ENCODE measurements at regions not wholly inside any gene's neighbourhood (a gene's known extent, or its start where the extent isn't known, plus 50 kb on each side); places are given as distances from the start of the nearest gene placed in this dataset.

DNA sequence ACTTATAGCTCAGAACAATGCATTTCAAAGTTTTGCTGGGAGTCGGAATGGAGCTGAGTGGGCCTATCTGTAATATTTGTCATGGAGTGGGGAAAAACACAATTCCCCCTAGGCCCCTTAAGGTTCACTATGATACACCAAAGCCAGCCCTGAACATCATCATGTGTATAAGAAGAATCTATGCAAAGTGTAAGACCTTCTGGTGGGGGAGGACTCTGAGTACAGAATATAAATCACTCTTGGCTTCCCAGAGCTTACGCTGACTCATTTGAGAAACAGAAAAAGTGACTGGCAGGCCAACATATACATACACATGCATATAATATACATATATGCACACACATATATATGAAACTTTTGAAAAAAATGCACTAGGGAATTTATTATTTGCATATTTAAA lies 54.1 kb upstream of the UBR2 start:
- POLR2A ChIA-PET = interaction anchor here (0.6 to 1.6 kb wide), 3 partner anchors 9 to 187 kb away, joined by 3 to 9 read pairs (median 7); no protein-coding TSS in a partner anchor
- H2AFZ ChIP-seq (ENCODE audit: low read depth, low read length) = no peak overlapping the region
- no peak for DNase-seq (ENCODE audit: extremely low read depth in 1 of 4, low spot score in 3 of 4)
- in situ Hi-C loops (cut with MboI) (no loop called here), intact Hi-C loops (cut with micrococcal nuclease) (no loop called here)
- no peaks in the 10 kb centered on the region for H3K79me2 ChIP-seq (ENCODE audit: control insufficient read depth, insufficient read depth, low read length)
- no peaks in the 10 kb centered on the region for H3K4me1 ChIP-seq (replicated peaks in 1 of 2; ENCODE audit: control insufficient read depth in 2 of 2, insufficient read depth in 2 of 2, low read length in 2 of 2)
- no peak overlapping the region for H3K4me3 ChIP-seq
- peaks cover 5 to 23% of the 10 kb centered on the region in 2 experiments; a peak in 3 of 5 replicates for H3K27me3 ChIP-seq (ENCODE audit: control insufficient read depth in 2 of 2, insufficient read depth in 2 of 2, low read length in 2 of 2)
- H3K27ac ChIP-seq (ENCODE audit: extremely low read depth, low read depth, low read length) = no peak overlapping the region
- H3K9me1 ChIP-seq (ENCODE audit: control insufficient read depth, insufficient read depth, low read length) = no peaks in the 10 kb centered on the region
- H4K20me1 ChIP-seq (replicated peaks; ENCODE audit: control insufficient read depth, insufficient read depth, low read length) = no peaks in the 10 kb centered on the region
- CTCF ChIA-PET (ENCODE audit: low intra/inter-chr PET ratio) = no interaction called here
- H3K36me3 ChIP-seq (ENCODE audit: control insufficient read depth, insufficient read depth, low read length) = no peaks in the 10 kb centered on the region
- no peak for ATAC-seq
- FAIRE-seq = no peak
- WGBS (ENCODE audit: insufficient coverage, low coverage, missing lambda C conversion rate) = 9% methylated on average over 2 of the region's 2 CpGs
- H3K4me2 ChIP-seq (ENCODE audit: insufficient read depth, low read length) = no peak overlapping the region
- no peaks in the 10 kb centered on the region for H3K9me3 ChIP-seq (replicated peaks; ENCODE audit: control insufficient read depth, insufficient read depth, low read depth, low read length)
- no peak overlapping the region for H3K9ac ChIP-seq (ENCODE audit: insufficient read depth in 1 of 2, low read depth in 2 of 2, low read length in 2 of 2)
- BruUV-seq (replicated peaks) = no TSS peak
- TF ChIP-seq ZNF133 (CRISPR knock-in tag; IDR thresholded peaks at IDR 0.05) (no peak), RAD51 (IDR thresholded peaks at IDR 0.05; ENCODE audit: borderline replicate concordance, low read depth) (no peak), STAG1 (CRISPR knock-in tag; IDR thresholded peaks at IDR 0.05; ENCODE audit: borderline replicate concordance) (no peak), NFXL1 (CRISPR knock-in tag; IDR thresholded peaks at IDR 0.05) (no peak), SMARCB1 (IDR thresholded peaks at IDR 0.05; ENCODE audit: insufficient read length, low read depth) (no peak), POLR2B (IDR thresholded peaks at IDR 0.05; ENCODE audit: low read depth, partially characterized antibody) (no peak), BMI1 (IDR thresholded peaks at IDR 0.05; ENCODE audit: low read length) (no peak), NFE2 (IDR thresholded peaks at IDR 0.05; ENCODE audit: low read depth) (peak; percentile 43), ZNF121 (CRISPR knock-in tag; conservative IDR thresholded peaks at IDR 0.05) (no peak), PURB (CRISPR knock-in tag; IDR thresholded peaks at IDR 0.05; ENCODE audit: low read depth) (no peak), BACH1 (tag; IDR thresholded peaks at IDR 0.05) (peak; percentile 31; the same call in 1 of the 2 replicates), ZBTB43 (CRISPR knock-in tag; IDR thresholded peaks at IDR 0.05) (no peak), SP1 (CRISPR knock-in tag; IDR thresholded peaks at IDR 0.05) (no peak), MEF2D (tag; conservative IDR thresholded peaks at IDR 0.05; ENCODE audit: low read depth) (no peak), ID3 (CRISPR knock-in tag; IDR thresholded peaks at IDR 0.05) (no peak), ID3 (tag; IDR thresholded peaks at IDR 0.05) (no peak), GATAD2B (IDR thresholded peaks at IDR 0.05; ENCODE audit: borderline replicate concordance) (no peak), SAFB (IDR thresholded peaks at IDR 0.05; ENCODE audit: borderline replicate concordance, low read depth, low read length) (no peak), SP2 (IDR thresholded peaks at IDR 0.05; ENCODE audit: extremely low read depth, low read depth, low read length, poor library complexity, severe bottlenecking) (no peak), FOSL1 (tag; conservative IDR thresholded peaks at IDR 0.05) (peak; percentile 55), ZNF583 (CRISPR knock-in tag; IDR thresholded peaks at IDR 0.05) (no peak), TBP (optimal IDR thresholded peaks at IDR 0.05; ENCODE audit: low read depth, low read length) (no peak)
- TF ChIP-seq, protein P1, sequence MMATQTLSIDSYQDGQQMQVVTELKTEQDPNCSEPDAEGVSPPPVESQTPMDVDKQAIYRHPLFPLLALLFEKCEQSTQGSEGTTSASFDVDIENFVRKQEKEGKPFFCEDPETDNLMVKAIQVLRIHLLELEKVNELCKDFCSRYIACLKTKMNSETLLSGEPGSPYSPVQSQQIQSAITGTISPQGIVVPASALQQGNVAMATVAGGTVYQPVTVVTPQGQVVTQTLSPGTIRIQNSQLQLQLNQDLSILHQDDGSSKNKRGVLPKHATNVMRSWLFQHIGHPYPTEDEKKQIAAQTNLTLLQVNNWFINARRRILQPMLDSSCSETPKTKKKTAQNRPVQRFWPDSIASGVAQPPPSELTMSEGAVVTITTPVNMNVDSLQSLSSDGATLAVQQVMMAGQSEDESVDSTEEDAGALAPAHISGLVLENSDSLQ (IDR thresholded peaks at IDR 0.05) = peak; percentile 82
- TF ChIP-seq, protein P2, sequence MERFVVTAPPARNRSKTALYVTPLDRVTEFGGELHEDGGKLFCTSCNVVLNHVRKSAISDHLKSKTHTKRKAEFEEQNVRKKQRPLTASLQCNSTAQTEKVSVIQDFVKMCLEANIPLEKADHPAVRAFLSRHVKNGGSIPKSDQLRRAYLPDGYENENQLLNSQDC (CRISPR knock-in tag; IDR thresholded peaks at IDR 0.05) = no peak

Data from K562 (cell line).